ENCODE measurements at regions not wholly inside any gene's neighbourhood (a gene's known extent, or its start where the extent isn't known, plus 50 kb on each side); places are given as distances from the start of the nearest gene placed in this dataset.

- TF ChIP-seq CTCF (IDR thresholded peaks at IDR 0.05; ENCODE audit: borderline replicate concordance), result no peak
- H3K9me3 ChIP-seq (replicated peaks), result no peaks in the 10 kb centered on the region
- H3K4me1 ChIP-seq, result no peaks in the 10 kb centered on the region
- peaks cover 43% of the 10 kb centered on the region for H3K27me3 ChIP-seq (ENCODE audit: low read depth)
- intact Hi-C loops (cut with micrococcal nuclease), result no loop called here
- DNase-seq, result no peak
- H3K27ac ChIP-seq (replicated peaks), result no peak overlapping the region
- H3K36me3 ChIP-seq, result no peaks in the 10 kb centered on the region
- H3K4me3 ChIP-seq, result no peak overlapping the region
Observed at GRCh38 chr9:118165451-118165850, 461.2 kb downstream of the TLR4 start.

- H3K27me3 ChIP-seq (ENCODE audit: low read depth), result peaks cover 19% of the 10 kb centered on the region
- H3K36me3 ChIP-seq, result no peaks in the 10 kb centered on the region
- intact Hi-C loops (cut with micrococcal nuclease), result no loop called here
- peak; percentile 60 for TF ChIP-seq CTCF (IDR thresholded peaks at IDR 0.05; ENCODE audit: borderline replicate concordance)
- H3K27ac ChIP-seq (replicated peaks), result no peak overlapping the region
- H3K9me3 ChIP-seq (replicated peaks), result no peaks in the 10 kb centered on the region
- DNase-seq, result no peak
- no peaks in the 10 kb centered on the region for H3K4me1 ChIP-seq
- no peak overlapping the region for H3K4me3 ChIP-seq
Observed at GRCh38 chr9:118170032-118170955, 466.1 kb downstream of the TLR4 start.

GRCh38 chr9:118177241-118177640, 473.0 kb downstream of the TLR4 start:
- H3K4me1 ChIP-seq, result no peaks in the 10 kb centered on the region
- DNase-seq, result no peak
- H3K9me3 ChIP-seq (replicated peaks), result no peaks in the 10 kb centered on the region
- intact Hi-C loops (cut with micrococcal nuclease), result no loop called here
- H3K27ac ChIP-seq (replicated peaks), result no peak overlapping the region
- no peak overlapping the region for H3K4me3 ChIP-seq
- no peak for TF ChIP-seq CTCF (IDR thresholded peaks at IDR 0.05; ENCODE audit: borderline replicate concordance)
- no peaks in the 10 kb centered on the region for H3K36me3 ChIP-seq
- H3K27me3 ChIP-seq (ENCODE audit: low read depth), result no peaks in the 10 kb centered on the region

- Histone ChIP-seq H3K27ac (replicated peaks) (no peak overlapping the region), H3K4me1 (no peaks in the 10 kb centered on the region), H3K36me3 (no peaks in the 10 kb centered on the region), H3K9me3 (replicated peaks) (no peaks in the 10 kb centered on the region), H3K4me3 (no peak overlapping the region), H3K27me3 (ENCODE audit: low read depth) (no peaks in the 10 kb centered on the region)
- DNase-seq, result no peak
- intact Hi-C loops (cut with micrococcal nuclease), result no loop called here
- no peak for TF ChIP-seq CTCF (IDR thresholded peaks at IDR 0.05; ENCODE audit: borderline replicate concordance)
Observed at GRCh38 chr9:118183576-118183975, 479.4 kb downstream of the TLR4 start.

- H3K4me1 ChIP-seq, result no peaks in the 10 kb centered on the region
- H3K36me3 ChIP-seq, result no peaks in the 10 kb centered on the region
- H3K4me3 ChIP-seq, result no peak overlapping the region
- TF ChIP-seq CTCF (IDR thresholded peaks at IDR 0.05; ENCODE audit: borderline replicate concordance), result no peak
- DNase-seq, result no peak
- intact Hi-C loops (cut with micrococcal nuclease), result no loop called here
- H3K27me3 ChIP-seq (ENCODE audit: low read depth), result no peaks in the 10 kb centered on the region
- no peaks in the 10 kb centered on the region for H3K9me3 ChIP-seq (replicated peaks)
- H3K27ac ChIP-seq (replicated peaks), result no peak overlapping the region
Observed at GRCh38 chr9:118187408-118187807, 483.2 kb downstream of the TLR4 start.

Data from left ventricle myocardium inferior (tissue), 1 donor.